Esophagus muscularis mucosa (tissue), 4 donors: ENCODE measurements at regions not wholly inside any gene's neighbourhood (a gene's known extent, or its start where the extent isn't known, plus 50 kb on each side); places are given as distances from the start of the nearest gene placed in this dataset.

Experiments
- DNase-seq: peaks from one replicate; pipeline ENCODE4 v3.0.0-alpha.2; 2017; ENCODE audit errors: extremely low spot score
- H3K27ac ChIP-seq, 4 donors: fragments of 200-600 bp; sonication (generic); replicated peaks in 1 of 4; 1 replicate in 3 of 4; 2 replicates in 1 of 4; pipeline ENCODE4 v1.5.1; 2016 to 2019; ENCODE audit warnings: mild to moderate bottlenecking in 1 of 4
- H3K27me3 ChIP-seq, 4 donors: fragments of 200-600 bp; sonication (generic); one replicate each; pipeline versions ENCODE4 v1.5.1 to v1.6.0; 2016 to 2019
- H3K36me3 ChIP-seq, 4 donors: fragments of 200-600 bp; sonication (generic); one replicate each; pipeline ENCODE4 v1.5.1; 2016 to 2019
- H3K4me1 ChIP-seq, 4 donors: fragments of 200-600 bp; sonication (generic); one replicate each; pipeline ENCODE4 v1.5.1; 2016 to 2019
- H3K4me3 ChIP-seq, 4 donors: fragments of 200-600 bp; sonication (generic); 1 replicate in 2 of 4; 2 replicates in 2 of 4; pipeline ENCODE4 v1.5.1; 2016 to 2019; ENCODE audit warnings: mild to moderate bottlenecking in 4 of 4, moderate library complexity in 1 of 4
- H3K9me3 ChIP-seq, 4 donors: fragments of 200-600 bp; sonication (generic); 1 replicate in 3 of 4; 2 replicates in 1 of 4; pipeline ENCODE4 v1.5.1; 2016 to 2019
- CTCF ChIP-seq, 3 experiments: fragments of 200-600 bp in 2 of 3; fragments of 450-650 bp in 1 of 3; sonication (generic) in 2 of 3; IDR thresholded peaks; one replicate each; pipeline ENCODE4 v1.5.1; 2017 to 2019; ENCODE audit warnings: antibody characterized with exemption in 3 of 3, mild to moderate bottlenecking in 2 of 3, moderate library complexity in 1 of 3
- EP300 ChIP-seq: sonication (generic); formaldehyde crosslinking; IDR thresholded peaks from one replicate; pipeline ENCODE4 v1.6.1; 2017; ENCODE audit warnings: antibody characterized with exemption
- POLR2A ChIP-seq: fragments of 450-650 bp; IDR thresholded peaks from one replicate; pipeline ENCODE4 v1.6.1; 2017; ENCODE audit warnings: antibody characterized with exemption, moderate library complexity, mild to moderate bottlenecking, low read depth
- POLR2AphosphoS5 ChIP-seq, 2 donors: sonication (generic); formaldehyde crosslinking; IDR thresholded peaks; one replicate each; pipeline ENCODE4 v1.6.1; 2017; ENCODE audit warnings: antibody characterized with exemption in 2 of 2
- WGBS: methylation state at CpG from one replicate; pipeline ENCODE4 v1.1.5; 2018; 5-methylcytosine and 5-hydroxymethylcytosine counted together
- intact Hi-C: fragments of 100-400 bp; cut with DNase I; formaldehyde crosslinking; loops from one replicate; pipeline ENCODE4 v1.15.1; 2023

DNA sequence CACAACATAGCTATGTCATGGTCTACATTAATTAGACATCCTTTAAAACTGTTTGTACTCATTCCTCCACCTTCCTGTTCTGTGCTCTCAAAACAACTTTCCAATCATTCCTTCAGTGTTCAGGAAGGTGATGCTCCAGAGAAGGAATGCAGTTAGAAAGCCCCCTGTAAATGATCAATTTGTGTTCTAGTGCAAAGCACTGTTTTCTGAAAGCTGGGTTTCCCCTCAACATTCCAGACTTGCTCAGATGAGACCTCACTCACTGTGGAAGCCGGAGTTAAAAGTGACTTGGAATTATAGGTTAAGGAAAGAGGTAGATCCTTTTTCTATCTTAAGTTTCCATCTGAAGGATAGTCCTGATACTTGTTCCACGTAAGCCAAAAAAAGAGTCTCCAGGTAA lies 95.9 kb downstream of the BMP2 start:
- 80% methylated on average over 2 of the region's 2 CpGs for WGBS
- TF ChIP-seq POLR2AphosphoS5 (IDR thresholded peaks at IDR 0.05): no peak
- no peak for TF ChIP-seq CTCF (IDR thresholded peaks at IDR 0.05)
- TF ChIP-seq EP300: no peak
- TF ChIP-seq POLR2A: no peak
- H3K4me3 ChIP-seq: no peak overlapping the region
- no peaks in the 10 kb centered on the region for H3K27me3 ChIP-seq
- intact Hi-C loops: no loop called here
- no peak for DNase-seq
- H3K27ac ChIP-seq: no peak overlapping the region
- no peaks in the 10 kb centered on the region for H3K9me3 ChIP-seq
- H3K36me3 ChIP-seq: no peaks in the 10 kb centered on the region
- H3K4me1 ChIP-seq: no peaks in the 10 kb centered on the region

- H3K4me3 ChIP-seq: no peak overlapping the region
- intact Hi-C loops: no loop called here
- no peaks in the 10 kb centered on the region for H3K9me3 ChIP-seq
- H3K27ac ChIP-seq: no peak overlapping the region
- H3K27me3 ChIP-seq: no peaks in the 10 kb centered on the region
- TF ChIP-seq EP300 (no peak), POLR2AphosphoS5 (IDR thresholded peaks at IDR 0.05) (no peak), CTCF (IDR thresholded peaks at IDR 0.05) (no peak), POLR2A (no peak)
- H3K4me1 ChIP-seq: no peaks in the 10 kb centered on the region
- no peaks in the 10 kb centered on the region for H3K36me3 ChIP-seq
- 59% methylated on average over 7 of the region's 7 CpGs for whole genome bisulfite sequencing
- no peak for DNase-seq
These were observed 96.3 kb downstream of the BMP2 start for GRCh38 chr20:6863798-6864201.

DNA sequence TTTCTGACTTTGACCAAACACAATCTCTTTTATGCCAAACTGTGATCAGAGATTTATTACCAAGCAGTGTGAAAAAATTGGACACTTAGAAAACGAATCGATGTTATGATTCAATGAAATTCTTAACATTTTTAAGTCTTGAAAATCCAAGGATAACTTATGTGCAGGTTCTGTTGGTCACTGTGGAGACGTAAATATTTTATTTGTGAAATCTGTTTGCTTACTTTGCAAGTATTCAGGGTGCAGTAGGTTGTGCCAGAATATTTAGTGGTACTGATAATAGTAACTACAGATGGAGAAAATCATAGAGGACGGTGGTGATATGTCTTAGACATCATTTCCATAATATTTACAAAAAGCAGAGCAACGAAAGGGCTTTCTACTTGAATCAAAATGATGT lies 97.3 kb downstream of the BMP2 start:
- Histone ChIP-seq H3K4me1 (no peaks in the 10 kb centered on the region), H3K4me3 (no peak overlapping the region), H3K27ac (no peak overlapping the region), H3K36me3 (no peaks in the 10 kb centered on the region), H3K9me3 (no peaks in the 10 kb centered on the region), H3K27me3 (no peaks in the 10 kb centered on the region)
- intact Hi-C loops: no loop called here
- no peak for DNase-seq
- 31% methylated on average over 5 of the region's 5 CpGs for WGBS
- no peak for TF ChIP-seq POLR2A

DNA sequence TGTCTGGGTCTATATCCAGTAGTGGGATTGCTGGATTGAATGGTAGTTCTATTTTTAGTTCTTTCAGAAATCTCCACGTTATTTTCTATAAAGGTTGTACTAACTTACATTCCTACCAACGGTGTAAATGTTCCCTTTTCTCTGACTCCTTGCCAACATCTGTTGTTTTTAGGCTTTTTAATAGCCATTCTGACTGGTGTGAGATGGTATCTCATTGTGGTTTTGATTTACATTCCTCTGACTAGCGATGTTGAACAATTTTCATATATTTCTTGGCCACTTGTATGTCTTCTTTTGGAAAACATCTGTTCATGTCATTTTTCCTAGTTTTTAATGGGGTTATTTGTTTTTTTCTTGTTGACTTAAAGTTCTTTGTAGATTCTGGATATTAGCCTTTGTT lies 99.3 kb downstream of the BMP2 start:
- H3K36me3 ChIP-seq: no peaks in the 10 kb centered on the region
- DNase-seq: no peak
- H3K4me1 ChIP-seq: no peaks in the 10 kb centered on the region
- intact Hi-C loops: no loop called here
- no peaks in the 10 kb centered on the region for H3K9me3 ChIP-seq
- H3K4me3 ChIP-seq: no peak overlapping the region
- TF ChIP-seq POLR2AphosphoS5 (IDR thresholded peaks at IDR 0.05): no peak
- TF ChIP-seq POLR2A: no peak
- TF ChIP-seq EP300: no peak
- TF ChIP-seq CTCF (IDR thresholded peaks at IDR 0.05): no peak
- no peak overlapping the region for H3K27ac ChIP-seq
- WGBS: 40% methylated on average over 3 of the region's 3 CpGs
- H3K27me3 ChIP-seq: no peaks in the 10 kb centered on the region

- H3K27ac ChIP-seq: no peak overlapping the region
- WGBS: 82% methylated on average over 7 of the region's 7 CpGs
These were observed 101.4 kb downstream of the BMP2 start for GRCh38 chr20:6868861-6869260.

More at GRCh38 chr20:6868861-6869260, 101.4 kb downstream of the BMP2 start:
- H3K9me3 ChIP-seq: no peaks in the 10 kb centered on the region
- H3K4me3 ChIP-seq: no peak overlapping the region
- intact Hi-C loops: no loop called here
- TF ChIP-seq POLR2AphosphoS5 (IDR thresholded peaks at IDR 0.05) (no peak), EP300 (no peak), CTCF (IDR thresholded peaks at IDR 0.05) (no peak), POLR2A (no peak)
- H3K36me3 ChIP-seq: no peaks in the 10 kb centered on the region
- no peak for DNase-seq
- peaks cover 0 to 8% (median 0%) of the 10 kb centered on the region in 4 donors for H3K27me3 ChIP-seq
- no peaks in the 10 kb centered on the region for H3K4me1 ChIP-seq
